Daoy (cell line): ENCODE measurements at regions not wholly inside any gene's neighbourhood (a gene's known extent, or its start where the extent isn't known, plus 50 kb on each side); places are given as distances from the start of the nearest gene placed in this dataset.
"Not testable (repeated sequence)": the region's sequence is repeated elsewhere in the genome, so short reads cannot be mapped to it uniquely, and the experiment has no call there.

Experiments used
- DNase-seq: peaks from one replicate; pipeline ENCODE4 v3.0.0-alpha.2; 2015; ENCODE audit warnings: low read depth

GRCh38 chr13:87877477-87877876 is 206.3 kb downstream of the SLITRK5 start:
- no peak for DNase-seq

GRCh38 chr13:87878706-87879105 is 207.5 kb downstream of the SLITRK5 start:
- no peak for DNase-seq

GRCh38 chr13:87884884-87885283 is 213.7 kb downstream of the SLITRK5 start:
- peak; percentile 1 for DNase-seq

GRCh38 chr13:87887459-87888123 is 216.4 kb downstream of the SLITRK5 start:
- DNase-seq = no peak

- DNase-seq = no peak
These were observed 218.1 kb downstream of the SLITRK5 start for GRCh38 chr13:87889254-87889653.

- DNase-seq = no peak
These were observed 222.0 kb downstream of the SLITRK5 start for GRCh38 chr13:87893186-87893585.

GRCh38 chr13:87894059-87894458 is 222.9 kb downstream of the SLITRK5 start:
- no peak for DNase-seq

- no peak for DNase-seq
These were observed 232.4 kb downstream of the SLITRK5 start for GRCh38 chr13:87903553-87903952.

GRCh38 chr13:87906411-87906810 is 235.2 kb downstream of the SLITRK5 start:
- no peak for DNase-seq

- no peak for DNase-seq
These were observed 236.0 kb downstream of the SLITRK5 start for GRCh38 chr13:87907202-87907601.

- DNase-seq = no peak
These were observed 248.8 kb downstream of the SLITRK5 start for GRCh38 chr13:87919956-87920355.

GRCh38 chr13:87923753-87924152 is 252.6 kb downstream of the SLITRK5 start:
- no peak for DNase-seq

GRCh38 chr13:87925006-87925405 is 253.8 kb downstream of the SLITRK5 start:
- DNase-seq = no peak

- no peak for DNase-seq
These were observed 269.6 kb downstream of the SLITRK5 start for GRCh38 chr13:87940776-87941175.

- no peak for DNase-seq
These were observed 270.1 kb downstream of the SLITRK5 start for GRCh38 chr13:87941226-87941625.

- DNase-seq = no peak
These were observed 271.0 kb downstream of the SLITRK5 start for GRCh38 chr13:87942205-87942604.

- DNase-seq = no peak
These were observed 272.9 kb downstream of the SLITRK5 start for GRCh38 chr13:87944038-87944437.

- DNase-seq = no peak
These were observed 281.2 kb downstream of the SLITRK5 start for GRCh38 chr13:87952377-87952776.

GRCh38 chr13:87953381-87953780 is 282.2 kb downstream of the SLITRK5 start:
- no peak for DNase-seq

- no peak for DNase-seq
These were observed 282.9 kb downstream of the SLITRK5 start for GRCh38 chr13:87954091-87954490.

- DNase-seq = no peak
These were observed 290.4 kb downstream of the SLITRK5 start for GRCh38 chr13:87961546-87961945.

GRCh38 chr13:87972568-87972967 is 301.4 kb downstream of the SLITRK5 start:
- no peak for DNase-seq

- DNase-seq = no peak
These were observed 303.9 kb downstream of the SLITRK5 start for GRCh38 chr13:87975035-87975434.

GRCh38 chr13:87976650-87977049 is 305.5 kb downstream of the SLITRK5 start:
- not testable (repeated sequence) for DNase-seq
